ENCODE measurements at regions not wholly inside any gene's neighbourhood (a gene's known extent, or its start where the extent isn't known, plus 50 kb on each side); places are given as distances from the start of the nearest gene placed in this dataset.

DNA sequence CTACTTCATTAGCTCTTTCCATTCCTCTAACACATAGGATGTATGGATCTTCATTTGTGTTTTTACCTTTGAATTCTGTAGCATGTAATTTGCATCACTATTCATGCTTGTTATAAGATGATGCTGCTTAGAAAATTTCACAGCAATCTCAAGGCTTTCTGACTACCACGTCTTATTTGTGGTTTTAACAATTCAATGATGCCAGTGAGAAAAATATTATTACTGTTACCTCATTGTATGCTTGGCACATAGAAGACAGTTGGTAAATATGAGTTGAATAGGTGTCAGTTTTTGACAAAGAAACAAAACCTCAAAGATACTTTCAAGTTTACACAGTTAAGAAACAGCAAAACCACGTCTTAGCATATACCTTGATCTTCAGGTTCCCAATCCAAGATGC lies 428.6 kb downstream of the TFAP2A start:
- TF ChIP-seq, protein P1, sequence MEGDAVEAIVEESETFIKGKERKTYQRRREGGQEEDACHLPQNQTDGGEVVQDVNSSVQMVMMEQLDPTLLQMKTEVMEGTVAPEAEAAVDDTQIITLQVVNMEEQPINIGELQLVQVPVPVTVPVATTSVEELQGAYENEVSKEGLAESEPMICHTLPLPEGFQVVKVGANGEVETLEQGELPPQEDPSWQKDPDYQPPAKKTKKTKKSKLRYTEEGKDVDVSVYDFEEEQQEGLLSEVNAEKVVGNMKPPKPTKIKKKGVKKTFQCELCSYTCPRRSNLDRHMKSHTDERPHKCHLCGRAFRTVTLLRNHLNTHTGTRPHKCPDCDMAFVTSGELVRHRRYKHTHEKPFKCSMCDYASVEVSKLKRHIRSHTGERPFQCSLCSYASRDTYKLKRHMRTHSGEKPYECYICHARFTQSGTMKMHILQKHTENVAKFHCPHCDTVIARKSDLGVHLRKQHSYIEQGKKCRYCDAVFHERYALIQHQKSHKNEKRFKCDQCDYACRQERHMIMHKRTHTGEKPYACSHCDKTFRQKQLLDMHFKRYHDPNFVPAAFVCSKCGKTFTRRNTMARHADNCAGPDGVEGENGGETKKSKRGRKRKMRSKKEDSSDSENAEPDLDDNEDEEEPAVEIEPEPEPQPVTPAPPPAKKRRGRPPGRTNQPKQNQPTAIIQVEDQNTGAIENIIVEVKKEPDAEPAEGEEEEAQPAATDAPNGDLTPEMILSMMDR (IDR thresholded peaks at IDR 0.05; ENCODE audit: low read depth, low read length, missing input control) = no peak
- TF ChIP-seq YY1 (IDR thresholded peaks at IDR 0.05) (no peak), ZBTB33 (IDR thresholded peaks at IDR 0.05) (no peak), RAD21 (IDR thresholded peaks at IDR 0.05) (no peak), ATF3 (IDR thresholded peaks at IDR 0.05) (no peak)

Data from liver (tissue), 3 donors.